Adrenal gland (tissue), 5 donors: ENCODE measurements at regions not wholly inside any gene's neighbourhood (a gene's known extent, or its start where the extent isn't known, plus 50 kb on each side); places are given as distances from the start of the nearest gene placed in this dataset.

ENCODE experiments used
- CTCF ChIP-seq, 6 experiments: fragments of 450-650 bp in 4 of 6; fragments of 200-600 bp in 2 of 6; sonication (generic) in 1 of 6; IDR thresholded peaks; 1 replicate in 5 of 6; 2 replicates in 1 of 6; pipeline versions ENCODE4 v1.5.1 to v1.8.0; 2016 to 2021; ENCODE audit warnings: antibody characterized with exemption in 6 of 6, mild to moderate bottlenecking in 2 of 6, moderate library complexity in 1 of 6
- POLR2A ChIP-seq, 2 donors: fragments of 450-650 bp; IDR thresholded peaks; one replicate each; pipeline ENCODE4 v1.6.1; 2017; ENCODE audit warnings: antibody characterized with exemption in 2 of 2, mild to moderate bottlenecking in 2 of 2, moderate library complexity in 1 of 2
- donor health status: DM: no; HTN: no; CAD: no.

- no peak for TF ChIP-seq CTCF (IDR thresholded peaks at IDR 0.05)
- TF ChIP-seq POLR2A (IDR thresholded peaks at IDR 0.05): no peak
These were observed 351.1 kb upstream of the DAB2 start for GRCh38 chr5:39775797-39776365.
